Stimulated activated effector memory CD8-positive, alpha-beta T cell treated with anti-CD3 and anti-CD28 coated beads, Interleukin-12 subunit alpha, Interleukin-12 subunit beta, amount 100 ng/mL, for 72 hours (primary cell): ENCODE measurements at regions not wholly inside any gene's neighbourhood (a gene's known extent, or its start where the extent isn't known, plus 50 kb on each side); places are given as distances from the start of the nearest gene placed in this dataset.
"Not testable (repeated sequence)": the region's sequence is repeated elsewhere in the genome, so short reads cannot be mapped to it uniquely, and the experiment has no call there.

Experiments used
- ATAC-seq: fragments of 150-1000 bp; cut with Tn5 transposase; 2 replicates; pipeline ENCODE4 v1.10.0; 2021
- DNase-seq, 2 donors: peaks; one replicate each; pipeline ENCODE4 v3.0.0; 2021 to 2022; ENCODE audit warnings: low spot score in 2 of 2
- H3K27ac Mint-ChIP-seq: one replicate; pipeline ENCODE4 v1.8.0; 2022; ENCODE audit warnings: mild to moderate bottlenecking, mixed read lengths
- H3K36me3 Mint-ChIP-seq: one replicate; pipeline ENCODE4 v1.8.0; 2022; ENCODE audit warnings: mild to moderate bottlenecking, mixed read lengths
- H3K4me1 Mint-ChIP-seq: one replicate; pipeline ENCODE4 v1.8.0; 2022; ENCODE audit warnings: mixed read lengths
- H3K4me3 Mint-ChIP-seq: one replicate; pipeline ENCODE4 v1.8.0; 2022; ENCODE audit warnings: mild to moderate bottlenecking, mixed read lengths
- H3K9me3 Mint-ChIP-seq: one replicate; pipeline ENCODE4 v1.8.0; 2022; ENCODE audit warnings: mixed read lengths

DNA sequence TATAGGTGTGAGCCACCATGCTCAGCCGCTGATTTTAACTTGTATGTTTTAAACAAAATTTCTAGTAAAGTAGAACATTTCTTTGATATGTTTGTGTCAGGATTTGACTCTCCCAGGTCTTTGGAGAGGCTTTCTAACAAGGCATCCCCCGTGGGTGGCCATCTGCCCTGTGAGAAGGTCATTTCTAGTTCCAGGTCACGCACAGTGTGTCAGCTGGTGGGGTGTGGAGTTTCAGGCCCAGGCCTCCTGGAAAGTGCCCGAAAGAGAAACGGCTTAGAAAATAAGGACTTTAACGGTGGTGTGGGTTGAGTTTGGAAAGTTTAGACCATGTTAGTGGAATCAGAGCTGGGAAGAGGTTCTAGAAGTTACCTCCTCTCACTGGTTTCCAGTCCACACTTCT lies 61.0 kb downstream of the SPDYE17 start:
- not testable (repeated sequence) for ATAC-seq, H3K27ac Mint-ChIP-seq, DNase-seq, H3K4me3 Mint-ChIP-seq, H3K9me3 Mint-ChIP-seq, H3K4me1 Mint-ChIP-seq
- H3K36me3 Mint-ChIP-seq = peaks cover 23% of the 10 kb centered on the region

GRCh38 chr7:76969892-76970291 lies 62.3 kb downstream of the SPDYE17 start:
- ATAC-seq, DNase-seq, H3K4me1 Mint-ChIP-seq, H3K4me3 Mint-ChIP-seq, H3K9me3 Mint-ChIP-seq, H3K27ac Mint-ChIP-seq: not testable (repeated sequence)
- peaks cover 25% of the 10 kb centered on the region for H3K36me3 Mint-ChIP-seq

GRCh38 chr7:76965731-76966548 lies 66.2 kb downstream of the SPDYE17 start:
- H3K9me3 Mint-ChIP-seq, H3K4me3 Mint-ChIP-seq, H3K4me1 Mint-ChIP-seq, ATAC-seq, H3K27ac Mint-ChIP-seq, DNase-seq: not testable (repeated sequence)
- H3K36me3 Mint-ChIP-seq = peaks cover 11% of the 10 kb centered on the region

DNA sequence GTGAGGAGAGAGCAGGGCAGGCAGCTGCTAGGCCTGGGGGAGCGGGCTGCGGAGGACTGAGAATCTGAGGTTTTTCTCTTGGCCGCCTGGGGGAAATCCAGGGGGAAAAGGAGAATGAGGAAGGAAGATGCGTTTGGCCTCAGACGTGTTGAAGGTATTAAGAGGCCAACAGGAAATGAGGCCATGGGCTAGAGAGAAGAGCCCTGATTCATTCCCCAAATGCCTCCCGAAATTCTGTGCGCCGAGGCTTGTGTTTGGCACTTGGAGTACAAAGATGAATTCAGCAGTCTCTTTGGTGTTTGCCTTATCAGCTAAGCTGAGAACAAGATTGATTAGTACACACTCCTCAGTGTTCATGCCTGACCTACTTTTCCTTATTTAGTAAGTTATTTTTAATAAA lies 68.1 kb downstream of the SPDYE17 start:
- not testable (repeated sequence) for H3K36me3 Mint-ChIP-seq, H3K4me1 Mint-ChIP-seq, DNase-seq, ATAC-seq, H3K27ac Mint-ChIP-seq, H3K9me3 Mint-ChIP-seq, H3K4me3 Mint-ChIP-seq

DNA sequence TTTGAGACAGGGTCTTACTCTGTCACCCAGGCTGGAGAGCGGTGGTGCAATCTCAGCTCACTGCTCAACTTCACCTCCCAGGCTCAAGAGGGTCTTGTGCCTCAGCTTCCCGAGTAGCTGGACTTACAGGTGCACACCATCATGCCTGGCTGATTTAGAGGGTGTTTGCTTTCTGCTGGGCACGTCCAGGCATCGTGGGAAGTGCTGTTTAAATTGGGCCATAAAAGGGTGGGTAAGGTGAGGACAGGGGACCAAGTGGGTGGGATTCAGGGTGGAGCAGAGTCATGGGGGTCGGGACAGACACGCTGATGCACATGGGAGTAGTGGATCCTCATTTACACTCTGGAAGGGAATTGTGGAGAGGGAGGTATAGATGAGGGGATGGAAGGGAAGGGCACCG lies 69.1 kb downstream of the SPDYE17 start:
- not testable (repeated sequence) for ATAC-seq, H3K27ac Mint-ChIP-seq, H3K9me3 Mint-ChIP-seq, H3K36me3 Mint-ChIP-seq, H3K4me1 Mint-ChIP-seq, DNase-seq, H3K4me3 Mint-ChIP-seq

DNA sequence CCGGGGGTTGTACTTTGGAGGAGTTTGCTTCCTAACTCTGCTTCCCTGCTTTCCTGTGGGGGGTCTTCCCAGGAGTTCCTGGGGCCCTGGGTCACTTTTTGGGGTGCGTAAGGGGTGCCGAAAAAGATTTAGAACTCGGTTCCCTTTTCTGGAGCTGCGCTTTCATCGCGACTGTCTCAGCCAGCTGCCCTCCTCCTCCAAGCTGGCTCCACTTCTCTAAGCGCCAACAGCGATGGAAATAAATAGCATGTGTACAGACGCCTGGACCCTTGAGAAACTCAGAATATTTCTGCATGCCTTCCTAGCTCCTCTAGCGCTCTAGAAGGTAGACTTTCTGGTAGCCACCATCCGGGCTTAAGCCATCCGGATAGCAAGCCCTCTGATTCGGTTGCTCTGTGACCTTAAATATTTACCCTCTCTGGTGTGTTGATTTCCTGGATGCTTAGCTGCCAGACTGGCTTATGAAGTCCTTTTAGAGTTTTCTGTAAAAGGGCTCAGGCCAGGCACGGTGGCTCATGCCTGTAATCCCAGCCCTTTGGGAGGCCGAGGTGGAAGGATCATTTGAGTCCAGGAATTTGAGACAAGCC lies 71.7 kb downstream of the SPDYE17 start:
- H3K36me3 Mint-ChIP-seq, H3K9me3 Mint-ChIP-seq, ATAC-seq, H3K4me3 Mint-ChIP-seq, H3K27ac Mint-ChIP-seq, H3K4me1 Mint-ChIP-seq, DNase-seq: not testable (repeated sequence)

- not testable (repeated sequence) for H3K4me1 Mint-ChIP-seq, H3K27ac Mint-ChIP-seq, DNase-seq, H3K9me3 Mint-ChIP-seq, H3K36me3 Mint-ChIP-seq, H3K4me3 Mint-ChIP-seq
- ATAC-seq = peak; percentile 99
These were observed 72.4 kb downstream of the SPDYE17 start for GRCh38 chr7:76959573-76960399.

- H3K27ac Mint-ChIP-seq, H3K4me1 Mint-ChIP-seq, H3K9me3 Mint-ChIP-seq, H3K4me3 Mint-ChIP-seq, DNase-seq, H3K36me3 Mint-ChIP-seq, ATAC-seq: not testable (repeated sequence)
These were observed 75.6 kb downstream of the SPDYE17 start for GRCh38 chr7:76956531-76956930.

- H3K36me3 Mint-ChIP-seq, H3K4me3 Mint-ChIP-seq, H3K27ac Mint-ChIP-seq, DNase-seq, H3K4me1 Mint-ChIP-seq, ATAC-seq, H3K9me3 Mint-ChIP-seq: not testable (repeated sequence)
These were observed 77.0 kb downstream of the SPDYE17 start for GRCh38 chr7:76955124-76955523.

DNA sequence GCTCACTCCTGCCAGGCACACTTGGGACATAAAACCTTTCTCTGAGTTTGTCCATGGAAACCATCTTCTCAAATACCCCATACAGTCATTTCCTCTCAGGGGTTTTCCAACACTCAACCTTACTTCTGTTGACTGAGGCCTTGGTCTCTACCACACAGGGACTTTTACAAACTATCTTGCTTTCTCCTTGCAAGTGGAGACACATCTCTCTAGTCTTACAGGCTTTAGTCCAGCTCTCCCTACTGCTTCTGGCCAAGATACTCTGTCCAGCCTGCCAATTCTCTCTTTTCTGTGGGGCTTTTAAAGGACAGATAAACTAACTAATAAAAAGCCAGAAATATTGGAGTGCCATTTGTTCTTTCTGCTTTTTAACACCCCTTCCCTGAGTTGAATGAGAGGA lies 87.6 kb downstream of the SPDYE17 start:
- not testable (repeated sequence) for H3K36me3 Mint-ChIP-seq, H3K4me1 Mint-ChIP-seq, H3K27ac Mint-ChIP-seq, H3K9me3 Mint-ChIP-seq, H3K4me3 Mint-ChIP-seq, DNase-seq
- peak; percentile 95 for ATAC-seq

DNA sequence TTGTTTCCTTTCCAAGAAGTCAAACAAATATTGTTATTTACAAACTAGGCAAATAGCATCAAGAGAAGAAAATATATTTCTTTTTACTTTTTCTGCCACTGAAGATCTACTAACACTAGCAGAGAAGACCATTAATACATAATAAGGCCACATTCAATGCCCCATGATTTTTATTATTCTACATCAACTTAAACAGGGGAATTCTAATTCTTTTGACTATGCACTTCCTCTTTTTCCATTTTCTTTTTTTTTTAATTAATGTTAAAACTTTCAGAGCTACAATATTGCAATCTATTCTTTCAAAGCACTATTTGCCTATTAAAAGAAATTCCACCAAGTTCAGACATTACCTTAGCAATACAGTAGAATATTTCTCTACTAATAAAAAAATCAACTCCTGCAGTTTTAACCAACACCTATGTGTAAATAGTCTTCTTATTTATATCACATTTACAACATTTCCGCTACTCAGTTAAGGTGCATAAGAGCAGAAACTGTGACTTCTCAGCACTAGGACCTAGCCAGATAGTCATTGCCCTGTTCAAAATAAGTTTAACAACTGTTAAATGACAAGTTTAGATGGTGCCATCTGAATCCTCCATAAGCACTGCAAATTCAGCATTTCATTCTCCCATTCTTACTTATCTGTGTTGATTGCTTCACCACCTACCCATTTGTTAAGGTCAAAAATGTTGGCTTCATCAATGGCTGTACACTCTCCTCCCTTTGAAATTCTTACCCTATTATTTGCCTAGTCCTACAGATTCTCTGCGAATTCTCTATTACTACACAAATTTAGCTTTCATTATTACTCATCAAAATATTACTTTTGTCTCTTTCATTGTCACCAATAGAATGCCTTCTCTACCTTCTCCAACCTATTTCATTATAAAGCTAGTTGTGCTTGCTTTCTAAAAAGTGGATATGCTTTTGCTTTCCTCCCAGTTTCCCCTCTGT lies 90.1 kb downstream of the SPDYE17 start:
- not testable (repeated sequence) for H3K4me1 Mint-ChIP-seq, ATAC-seq, DNase-seq, H3K9me3 Mint-ChIP-seq, H3K36me3 Mint-ChIP-seq, H3K4me3 Mint-ChIP-seq, H3K27ac Mint-ChIP-seq

GRCh38 chr7:76937781-76938180 lies 94.4 kb downstream of the SPDYE17 start:
- not testable (repeated sequence) for H3K36me3 Mint-ChIP-seq, H3K4me3 Mint-ChIP-seq, ATAC-seq, H3K9me3 Mint-ChIP-seq, DNase-seq, H3K27ac Mint-ChIP-seq, H3K4me1 Mint-ChIP-seq

DNA sequence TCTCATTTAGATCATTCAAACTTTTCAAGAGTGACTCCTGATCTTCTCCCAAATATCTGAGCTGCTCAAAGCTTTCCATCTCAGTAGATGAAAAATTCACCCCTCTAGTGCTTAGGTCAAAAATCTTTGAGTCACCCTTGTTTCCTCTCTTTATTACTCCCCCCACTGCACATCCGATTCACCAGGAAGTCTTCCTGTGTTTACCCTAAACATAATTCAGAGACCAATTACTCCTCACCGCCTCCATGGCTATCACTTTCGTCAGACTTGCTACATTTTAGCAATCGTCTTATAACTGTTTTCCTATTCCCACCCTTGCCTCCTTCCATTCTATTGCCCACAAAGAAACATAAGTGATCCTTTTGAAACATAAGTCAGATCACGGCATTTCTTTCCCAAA lies 94.8 kb downstream of the SPDYE17 start:
- not testable (repeated sequence) for H3K27ac Mint-ChIP-seq, H3K4me3 Mint-ChIP-seq, H3K4me1 Mint-ChIP-seq, ATAC-seq, DNase-seq, H3K9me3 Mint-ChIP-seq, H3K36me3 Mint-ChIP-seq

DNA sequence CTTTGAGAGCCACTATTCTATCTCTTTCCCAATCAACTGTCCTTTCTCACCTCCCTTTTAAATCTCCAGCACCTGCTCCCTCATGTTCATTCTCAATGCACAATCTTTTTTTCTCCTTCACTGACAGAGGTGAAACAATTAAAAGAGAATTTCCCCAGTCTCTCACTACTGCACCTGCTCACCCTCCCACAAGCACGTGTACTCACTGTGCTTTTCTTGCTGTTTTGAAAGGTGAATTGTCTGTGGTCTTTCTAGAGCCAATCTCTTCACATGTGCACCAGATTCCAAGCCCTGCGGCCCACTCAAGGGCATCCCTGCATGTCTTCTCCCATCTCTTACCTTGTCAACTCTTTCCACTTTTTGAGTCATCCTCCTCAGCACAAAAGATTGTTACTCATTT lies 95.8 kb downstream of the SPDYE17 start:
- not testable (repeated sequence) for H3K4me3 Mint-ChIP-seq, DNase-seq, H3K9me3 Mint-ChIP-seq, H3K27ac Mint-ChIP-seq, H3K4me1 Mint-ChIP-seq, H3K36me3 Mint-ChIP-seq, ATAC-seq

- H3K27ac Mint-ChIP-seq, H3K4me3 Mint-ChIP-seq, H3K4me1 Mint-ChIP-seq, DNase-seq, H3K36me3 Mint-ChIP-seq, ATAC-seq, H3K9me3 Mint-ChIP-seq: not testable (repeated sequence)
These were observed 97.5 kb downstream of the SPDYE17 start for GRCh38 chr7:76934711-76935110.
